HG03064 (cell line): ENCODE measurements at regions not wholly inside any gene's neighbourhood (a gene's known extent, or its start where the extent isn't known, plus 50 kb on each side); places are given as distances from the start of the nearest gene placed in this dataset.

Source experiments
- ATAC-seq: cut with Tn5 transposase; IDR thresholded peaks from one replicate; pipeline ENCODE4 v1.9.1; 2021; ENCODE audit warnings: low read depth; ENCODE audit not compliant: unreplicated experiment

GRCh38 chr5:82777106-82777505, 300.1 kb downstream of the TMEM167A start:
- no peak for ATAC-seq

- no peak for ATAC-seq
Observed at GRCh38 chr5:82772281-82772680, 304.9 kb downstream of the TMEM167A start.

GRCh38 chr5:82766206-82766605, 311.0 kb downstream of the TMEM167A start:
- no peak for ATAC-seq

GRCh38 chr5:82765765-82766164, 311.4 kb downstream of the TMEM167A start:
- ATAC-seq, result no peak

GRCh38 chr5:82760856-82761255, 316.3 kb downstream of the TMEM167A start:
- ATAC-seq, result no peak

GRCh38 chr5:82758881-82759280, 318.3 kb downstream of the TMEM167A start:
- ATAC-seq, result no peak

- peak; percentile 81 for ATAC-seq
Observed at GRCh38 chr5:82754759-82755158, 322.4 kb downstream of the TMEM167A start.

- ATAC-seq, result no peak
Observed at GRCh38 chr5:82754036-82754746, 323.0 kb downstream of the TMEM167A start.

GRCh38 chr5:82753374-82753773, 323.8 kb downstream of the TMEM167A start:
- ATAC-seq, result no peak

- ATAC-seq, result no peak
Observed at GRCh38 chr5:82749461-82749820, 327.8 kb downstream of the TMEM167A start.

GRCh38 chr5:82748688-82749460, 328.3 kb downstream of the TMEM167A start:
- ATAC-seq, result no peak

- no peak for ATAC-seq
Observed at GRCh38 chr5:82747986-82748385, 329.2 kb downstream of the TMEM167A start.

- ATAC-seq, result no peak
Observed at GRCh38 chr5:82745016-82745415, 332.2 kb downstream of the TMEM167A start.

GRCh38 chr5:82738681-82739269, 338.4 kb downstream of the TMEM167A start:
- ATAC-seq, result no peak

- no peak for ATAC-seq
Observed at GRCh38 chr5:82735160-82735789, 341.9 kb downstream of the TMEM167A start.

GRCh38 chr5:82734347-82734746, 342.8 kb downstream of the TMEM167A start:
- no peak for ATAC-seq

- no peak for ATAC-seq
Observed at GRCh38 chr5:82730913-82731312, 346.3 kb downstream of the TMEM167A start.

- ATAC-seq, result no peak
Observed at GRCh38 chr5:82728926-82729702, 348.1 kb downstream of the TMEM167A start.

- ATAC-seq, result no peak
Observed at GRCh38 chr5:82723168-82723567, 354.0 kb downstream of the TMEM167A start.

- no peak for ATAC-seq
Observed at GRCh38 chr5:82721087-82721410, 356.1 kb downstream of the TMEM167A start.
